ENCODE measurements at regions not wholly inside any gene's neighbourhood (a gene's known extent, or its start where the extent isn't known, plus 50 kb on each side); places are given as distances from the start of the nearest gene placed in this dataset.

GRCh38 chr18:25843791-25844190, 246.6 kb downstream of the SS18 start:
- TF ChIP-seq CTCF (IDR thresholded peaks at IDR 0.05; ENCODE audit: low read depth, low read length, missing control alignments) = no peak
- no peak for DNase-seq (ENCODE audit: low read depth)
- H3K4me3 ChIP-seq (ENCODE audit: low read depth, low read length) = no peak overlapping the region

GRCh38 chr18:25842665-25843064, 247.7 kb downstream of the SS18 start:
- no peak for DNase-seq (ENCODE audit: low read depth)
- H3K4me3 ChIP-seq (ENCODE audit: low read depth, low read length) = no peak overlapping the region
- no peak for TF ChIP-seq CTCF (IDR thresholded peaks at IDR 0.05; ENCODE audit: low read depth, low read length, missing control alignments)

GRCh38 chr18:25834061-25834460, 256.4 kb downstream of the SS18 start:
- TF ChIP-seq CTCF (IDR thresholded peaks at IDR 0.05; ENCODE audit: low read depth, low read length, missing control alignments) = no peak
- no peak for DNase-seq (ENCODE audit: low read depth)
- no peak overlapping the region for H3K4me3 ChIP-seq (ENCODE audit: low read depth, low read length)

GRCh38 chr18:25832001-25832604, 258.3 kb downstream of the SS18 start:
- no peak for DNase-seq (ENCODE audit: low read depth)
- no peak overlapping the region for H3K4me3 ChIP-seq (ENCODE audit: low read depth, low read length)
- peak; percentile 92 for TF ChIP-seq CTCF (IDR thresholded peaks at IDR 0.05; ENCODE audit: low read depth, low read length, missing control alignments)

- TF ChIP-seq CTCF (IDR thresholded peaks at IDR 0.05; ENCODE audit: low read depth, low read length, missing control alignments) = no peak
- H3K4me3 ChIP-seq (ENCODE audit: low read depth, low read length) = no peak overlapping the region
- DNase-seq (ENCODE audit: low read depth) = no peak
Observed at GRCh38 chr18:25831301-25831701, 259.1 kb downstream of the SS18 start.

- DNase-seq (ENCODE audit: low read depth) = no peak
Observed at GRCh38 chr18:25830787-25831186, 259.6 kb downstream of the SS18 start.

More at GRCh38 chr18:25830787-25831186, 259.6 kb downstream of the SS18 start:
- TF ChIP-seq CTCF (IDR thresholded peaks at IDR 0.05; ENCODE audit: low read depth, low read length, missing control alignments) = no peak
- no peak overlapping the region for H3K4me3 ChIP-seq (ENCODE audit: low read depth, low read length)

All from GM12864 (cell line).